Fibroblast of lung (primary cell): ENCODE measurements at regions not wholly inside any gene's neighbourhood (a gene's known extent, or its start where the extent isn't known, plus 50 kb on each side); places are given as distances from the start of the nearest gene placed in this dataset.

Experiments
- DNase-seq, 2 donors: peaks; one replicate each; pipeline versions ENCODE4 v3.0.0 to v3.0.0-alpha.2; 2010; ENCODE audit warnings: low read depth in 2 of 2
- H2AFZ ChIP-seq: 2 replicates; pipeline ENCODE4 v1.5.1; 2012; ENCODE audit warnings: low read length, control low read depth, inconsistent platforms
- H3K27ac ChIP-seq: 2 replicates; pipeline ENCODE4 v1.5.1; 2011; ENCODE audit warnings: low read length, control low read depth; ENCODE audit not compliant: insufficient read depth
- H3K27me3 ChIP-seq: 2 replicates; pipeline ENCODE4 v1.5.1; 2011; ENCODE audit warnings: mild to moderate bottlenecking, low read length; ENCODE audit not compliant: control insufficient read depth, insufficient read depth
- H3K36me3 ChIP-seq: 2 replicates; pipeline ENCODE4 v1.5.1; 2011; ENCODE audit warnings: low read length; ENCODE audit not compliant: control insufficient read depth, insufficient read depth
- H3K4me1 ChIP-seq: 2 replicates; pipeline ENCODE4 v1.5.1; 2011; ENCODE audit warnings: low read length; ENCODE audit not compliant: control insufficient read depth, insufficient read depth; ENCODE audit errors: extremely low read depth
- H3K4me2 ChIP-seq: 2 replicates; pipeline ENCODE4 v1.5.1; 2011; ENCODE audit warnings: low read length, control low read depth; ENCODE audit not compliant: insufficient read depth; ENCODE audit errors: extremely low read depth
- H3K4me3 ChIP-seq, 4 experiments: fragments of 200-600 bp in 1 of 4; sonication (generic) in 1 of 4; replicated peaks in 1 of 4; 2 replicates each; pipeline ENCODE4 v1.5.1; 2011 to 2016; ENCODE audit warnings: low read length in 4 of 4, low read depth in 3 of 4, mild to moderate bottlenecking in 3 of 4, control low read depth in 2 of 4, inconsistent platforms in 1 of 4, mixed read lengths in 1 of 4; ENCODE audit not compliant: insufficient read depth in 1 of 4; ENCODE audit errors: control extremely low read depth in 1 of 4
- H3K79me2 ChIP-seq: 2 replicates; pipeline ENCODE4 v1.5.1; 2012; ENCODE audit warnings: mild to moderate bottlenecking, low read length, inconsistent platforms; ENCODE audit not compliant: control insufficient read depth, insufficient read depth
- H3K9ac ChIP-seq: 2 replicates; pipeline ENCODE4 v1.5.1; 2011; ENCODE audit warnings: mild to moderate bottlenecking, low read length, control low read depth; ENCODE audit not compliant: insufficient read depth
- H3K9me3 ChIP-seq: 2 replicates; pipeline ENCODE4 v1.5.1; 2012; ENCODE audit warnings: low read depth, low read length; ENCODE audit not compliant: control insufficient read depth, insufficient read depth
- H4K20me1 ChIP-seq: 2 replicates; pipeline ENCODE4 v1.5.1; 2011; ENCODE audit warnings: low read length; ENCODE audit not compliant: control insufficient read depth, insufficient read depth; ENCODE audit errors: extremely low read depth
- CTCF ChIP-seq, 2 donors: IDR thresholded peaks in 1 of 2; conservative IDR thresholded peaks in 1 of 2; 1 replicate in 1 of 2; 2 replicates in 1 of 2; pipeline ENCODE4 v1.5.1; 2011 to 2012; ENCODE audit warnings: low read length in 2 of 2, control low read depth in 1 of 2, inconsistent platforms in 1 of 2, low read depth in 1 of 2, mild to moderate bottlenecking in 1 of 2
- EZH2 ChIP-seq: IDR thresholded peaks from 2 replicates; pipeline ENCODE4 v1.5.1; 2012; ENCODE audit warnings: low read length, control low read depth, mild to moderate bottlenecking; ENCODE audit errors: missing control alignments

GRCh38 chr3:3258281-3258680 lies 78.8 kb upstream of the CRBN start:
- Histone ChIP-seq H2AFZ (no peak overlapping the region), H3K4me1 (no peaks in the 10 kb centered on the region), H3K79me2 (no peaks in the 10 kb centered on the region), H4K20me1 (no peaks in the 10 kb centered on the region), H3K27ac (no peak overlapping the region), H3K9me3 (no peaks in the 10 kb centered on the region), H3K36me3 (no peaks in the 10 kb centered on the region), H3K4me3 (no peak overlapping the region), H3K4me2 (no peak overlapping the region), H3K9ac (no peak overlapping the region), H3K27me3 (no peaks in the 10 kb centered on the region)
- no peak for DNase-seq
- no peak for TF ChIP-seq EZH2
- TF ChIP-seq CTCF (conservative IDR thresholded peaks at IDR 0.05 in 1 of 2, IDR thresholded peaks at IDR 0.05 in 1 of 2; ENCODE audit: low read depth in 1 of 2, low read length in 2 of 2), result no peak

- no peak overlapping the region for H3K4me3 ChIP-seq
- H3K4me2 ChIP-seq, result no peak overlapping the region
- no peak for DNase-seq
- H3K9ac ChIP-seq, result no peak overlapping the region
- H4K20me1 ChIP-seq, result no peaks in the 10 kb centered on the region
- no peak overlapping the region for H3K27ac ChIP-seq
- H3K36me3 ChIP-seq, result no peaks in the 10 kb centered on the region
- H3K79me2 ChIP-seq, result no peaks in the 10 kb centered on the region
- H3K27me3 ChIP-seq, result no peaks in the 10 kb centered on the region
- no peak for TF ChIP-seq EZH2
- no peak for TF ChIP-seq CTCF (conservative IDR thresholded peaks at IDR 0.05 in 1 of 2, IDR thresholded peaks at IDR 0.05 in 1 of 2; ENCODE audit: low read depth in 1 of 2, low read length in 2 of 2)
- H3K9me3 ChIP-seq, result no peaks in the 10 kb centered on the region
- no peaks in the 10 kb centered on the region for H3K4me1 ChIP-seq
- no peak overlapping the region for H2AFZ ChIP-seq
Measured at GRCh38 chr3:3241596-3241995, 62.1 kb upstream of the CRBN start.

GRCh38 chr3:3240986-3241385 lies 61.5 kb upstream of the CRBN start:
- Histone ChIP-seq H3K9me3 (no peaks in the 10 kb centered on the region), H3K4me3 (no peak overlapping the region), H3K4me2 (no peak overlapping the region), H3K9ac (no peak overlapping the region), H3K79me2 (no peaks in the 10 kb centered on the region), H2AFZ (no peak overlapping the region), H3K27ac (no peak overlapping the region), H3K27me3 (no peaks in the 10 kb centered on the region), H4K20me1 (no peaks in the 10 kb centered on the region), H3K4me1 (no peaks in the 10 kb centered on the region), H3K36me3 (no peaks in the 10 kb centered on the region)
- no peak for TF ChIP-seq EZH2
- no peak for TF ChIP-seq CTCF (conservative IDR thresholded peaks at IDR 0.05 in 1 of 2, IDR thresholded peaks at IDR 0.05 in 1 of 2; ENCODE audit: low read depth in 1 of 2, low read length in 2 of 2)
- no peak for DNase-seq
